T-helper 1 cell (primary cell): ENCODE measurements at regions not wholly inside any gene's neighbourhood (a gene's known extent, or its start where the extent isn't known, plus 50 kb on each side); places are given as distances from the start of the nearest gene placed in this dataset.
"Not testable (repeated sequence)": the region's sequence is repeated elsewhere in the genome, so short reads cannot be mapped to it uniquely, and the experiment has no call there.

Experiments
- DNase-seq, 5 donors: peaks; one replicate each; pipeline ENCODE4 v3.0.0-alpha.2; 2012 to 2020

DNA sequence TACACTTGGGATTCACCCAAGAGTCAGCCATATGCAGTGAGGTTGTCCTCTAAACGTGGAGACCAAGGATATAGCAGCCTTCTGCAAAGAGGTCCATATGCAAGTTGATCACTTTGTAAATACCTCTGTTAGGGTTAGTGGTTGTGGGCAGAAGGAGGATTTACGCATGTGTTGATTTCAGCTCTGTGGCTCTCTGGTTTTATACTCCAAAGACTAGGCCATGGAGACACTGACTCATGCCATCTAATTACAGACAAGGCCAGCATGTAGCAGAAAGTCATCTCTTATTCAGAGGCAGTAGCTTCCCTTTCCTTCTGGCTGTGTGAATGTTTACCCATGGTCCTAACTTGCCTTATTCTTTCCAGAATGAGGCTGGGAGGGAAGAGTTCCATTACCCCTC, 140.9 kb upstream of the GOLGA6L4 start:
- DNase-seq: not testable (repeated sequence)

DNA sequence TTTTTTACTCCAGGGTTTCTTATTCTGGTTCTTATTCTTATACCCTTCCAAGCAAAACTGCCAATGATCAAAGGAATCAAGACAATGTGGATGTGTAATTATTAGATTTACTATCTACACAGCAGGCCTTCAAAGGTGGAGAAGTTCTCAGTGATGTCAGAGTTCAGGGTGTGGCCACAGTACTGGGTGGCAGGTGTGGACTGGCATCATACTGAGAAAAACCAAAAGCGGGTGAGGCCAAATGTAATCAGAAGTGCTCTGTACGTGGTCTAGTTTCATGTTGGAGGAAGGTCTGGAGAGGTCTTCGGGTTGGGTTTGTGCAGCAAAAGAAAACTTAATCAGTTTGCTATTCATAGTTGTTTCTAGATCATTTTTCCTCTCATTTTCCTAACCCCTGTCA, 138.5 kb upstream of the GOLGA6L4 start:
- not testable (repeated sequence) for DNase-seq

DNA sequence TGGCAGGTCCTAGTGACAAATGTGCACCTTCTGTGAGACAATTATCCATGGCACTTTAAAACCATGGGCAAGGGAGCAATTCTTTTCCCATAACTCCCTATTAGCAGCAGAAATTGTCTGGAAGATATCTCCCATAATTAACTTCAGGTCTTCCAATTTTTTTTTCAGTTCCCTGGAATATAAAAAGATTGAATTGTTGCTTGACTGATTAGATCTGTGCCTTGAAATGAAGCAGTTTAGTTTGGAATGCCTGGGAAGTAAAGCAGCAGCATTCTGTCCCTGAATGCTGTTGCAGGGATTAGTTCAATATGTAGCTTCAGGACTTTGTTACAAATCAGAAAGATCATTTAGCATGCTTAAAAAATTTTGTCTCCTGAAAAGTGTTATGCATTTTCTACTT, 137.0 kb upstream of the GOLGA6L4 start:
- no peak for DNase-seq

DNA sequence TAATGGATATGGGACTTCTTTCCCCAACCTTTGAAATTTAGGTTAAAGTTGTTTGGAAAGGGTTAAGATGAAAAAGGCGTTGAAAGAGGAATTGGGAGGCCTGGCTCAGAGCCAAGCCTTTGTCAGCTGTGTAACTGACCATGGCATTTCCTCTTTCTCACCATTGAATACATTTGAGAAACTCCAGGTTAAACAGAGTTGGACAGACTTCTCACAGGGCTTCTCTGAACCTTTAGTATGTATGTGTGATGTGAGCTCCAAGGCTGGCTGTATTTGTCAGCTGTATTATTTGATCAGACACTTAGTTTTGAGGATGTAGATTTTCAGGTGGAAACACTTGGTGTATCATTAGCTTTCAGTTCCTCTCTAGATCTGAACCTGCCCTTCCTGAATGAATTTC, 136.4 kb upstream of the GOLGA6L4 start:
- no peak for DNase-seq

DNA sequence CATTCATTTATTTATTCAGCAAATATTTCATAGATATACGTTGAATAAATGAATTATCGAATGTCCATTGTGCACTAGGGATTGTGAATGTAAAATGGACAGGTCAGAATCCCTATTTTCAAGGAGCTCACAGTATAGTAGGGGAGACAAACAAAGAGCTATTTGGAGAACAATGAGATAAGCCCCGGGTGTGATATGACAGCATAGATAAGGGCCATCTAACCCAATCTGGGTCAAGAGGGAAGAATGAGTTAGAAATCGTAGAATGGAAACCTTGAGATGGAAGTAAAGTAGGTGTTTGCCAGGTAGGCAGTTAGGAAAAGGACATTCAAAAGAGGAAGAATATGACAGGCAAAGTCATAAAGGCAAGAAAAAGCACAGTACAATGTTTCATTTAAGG, 132.2 kb upstream of the GOLGA6L4 start:
- no peak for DNase-seq

DNA sequence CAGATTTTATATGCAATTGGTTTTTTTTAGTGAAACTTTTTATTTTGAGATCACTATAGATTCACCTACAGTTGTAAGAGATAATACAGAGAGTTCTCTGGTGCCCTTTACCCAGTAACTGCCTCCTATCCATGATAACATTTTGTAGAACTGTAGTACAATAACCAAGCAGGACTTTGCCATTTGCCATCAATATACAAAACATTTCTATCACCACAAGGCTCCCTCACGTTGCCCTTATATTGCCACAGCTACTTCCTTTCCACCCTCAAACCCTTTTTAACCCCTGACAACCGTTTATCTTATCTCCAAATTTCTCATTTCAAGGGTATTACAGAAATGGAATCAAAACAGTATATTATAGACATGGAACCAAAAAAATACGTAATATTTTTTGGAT, 130.7 kb upstream of the GOLGA6L4 start:
- no peak for DNase-seq

DNA sequence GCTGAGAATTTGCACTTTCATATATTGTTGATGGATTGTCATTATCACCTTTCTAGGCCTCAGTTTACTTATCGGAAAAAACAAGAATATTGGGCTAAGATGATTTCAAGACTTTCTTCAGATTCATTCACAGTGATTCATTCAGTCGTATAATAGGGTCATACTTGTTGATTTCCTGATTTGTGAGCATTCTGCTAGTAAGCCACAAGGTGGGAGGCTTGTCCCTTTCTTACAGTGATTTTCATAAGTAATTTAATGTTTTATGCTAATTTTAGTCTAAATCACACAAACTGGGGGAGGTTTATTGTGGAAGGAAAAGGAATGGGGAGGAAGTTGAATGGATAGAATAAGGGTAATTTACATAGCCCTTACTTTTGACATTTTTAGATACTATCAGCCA, 126.8 kb upstream of the GOLGA6L4 start:
- no peak for DNase-seq

DNA sequence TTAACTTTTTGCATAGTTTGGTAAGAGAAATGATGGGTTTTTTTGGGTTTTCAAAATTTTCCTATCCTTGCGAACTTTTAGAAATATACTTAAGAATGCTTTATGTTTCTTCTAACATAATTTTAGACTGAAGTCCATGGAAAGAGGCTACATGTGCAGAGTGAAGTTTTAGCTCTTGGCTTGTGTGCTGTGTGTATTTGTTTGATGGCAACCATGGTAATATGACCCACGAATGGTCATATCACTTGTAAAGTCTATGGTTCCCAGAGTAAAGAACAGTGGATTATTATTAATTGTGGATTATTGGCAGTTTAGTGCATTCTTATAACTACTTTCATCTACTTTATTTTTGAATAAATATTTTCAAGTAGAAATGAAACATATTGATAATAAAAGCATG, 124.0 kb upstream of the GOLGA6L4 start:
- no peak for DNase-seq

DNA sequence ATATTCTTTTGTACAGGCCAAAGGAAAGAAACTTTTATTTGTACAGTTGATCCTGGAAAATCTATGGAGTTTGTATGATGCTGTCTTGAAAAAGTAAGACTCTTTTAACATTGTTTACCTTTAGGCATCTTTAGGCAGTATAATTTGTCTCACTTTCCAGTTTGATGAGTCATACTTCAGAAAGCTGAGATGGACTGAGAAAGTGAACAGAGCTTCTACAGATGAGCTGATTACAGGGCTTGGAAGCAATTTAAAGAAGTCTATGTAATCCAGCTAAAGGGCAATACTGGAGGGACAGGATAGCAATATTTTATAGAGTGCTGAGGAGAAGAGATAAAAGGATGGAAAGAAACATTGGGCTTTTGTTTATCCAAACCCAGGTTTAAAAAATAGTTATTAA, 123.5 kb upstream of the GOLGA6L4 start:
- no peak for DNase-seq

DNA sequence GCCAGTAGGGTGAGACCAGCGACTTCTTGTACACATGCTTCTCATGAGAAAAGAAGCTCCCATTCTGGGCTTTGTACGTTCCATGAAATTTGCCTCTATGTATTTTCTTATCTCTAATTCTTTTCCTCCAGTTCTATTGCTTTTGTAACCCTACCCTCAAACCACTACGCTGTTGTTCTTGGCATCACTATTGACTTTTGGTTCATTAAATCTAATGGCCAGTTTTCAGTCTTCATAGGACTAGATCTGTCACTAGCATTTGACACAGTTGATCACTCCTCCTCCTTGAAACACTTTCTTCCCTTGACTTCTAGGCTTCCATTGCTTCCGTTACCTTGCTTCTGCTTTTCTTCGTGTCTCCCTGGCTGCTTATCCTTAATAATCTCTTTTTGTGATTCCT, 121.7 kb upstream of the GOLGA6L4 start:
- DNase-seq: no peak

DNA sequence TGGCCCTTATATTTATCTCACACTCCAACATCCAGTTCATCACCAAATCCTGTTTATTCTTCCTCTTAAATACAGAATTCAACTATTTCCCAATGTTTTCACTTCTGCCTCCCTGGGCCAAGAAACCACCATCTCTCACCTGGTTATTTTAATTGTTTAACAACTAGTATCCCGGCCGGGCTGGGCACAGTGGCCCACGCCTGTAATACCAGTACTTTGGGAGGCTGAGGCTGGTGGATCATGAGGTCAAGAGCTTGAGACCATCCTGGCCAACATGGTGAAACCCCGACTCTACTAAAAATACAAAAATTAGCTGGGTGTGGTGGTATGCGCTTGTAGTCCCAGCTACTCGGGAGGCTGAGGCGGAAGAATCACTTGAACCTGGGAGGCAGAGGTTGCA, 120.9 kb upstream of the GOLGA6L4 start:
- not testable (repeated sequence) for DNase-seq

DNA sequence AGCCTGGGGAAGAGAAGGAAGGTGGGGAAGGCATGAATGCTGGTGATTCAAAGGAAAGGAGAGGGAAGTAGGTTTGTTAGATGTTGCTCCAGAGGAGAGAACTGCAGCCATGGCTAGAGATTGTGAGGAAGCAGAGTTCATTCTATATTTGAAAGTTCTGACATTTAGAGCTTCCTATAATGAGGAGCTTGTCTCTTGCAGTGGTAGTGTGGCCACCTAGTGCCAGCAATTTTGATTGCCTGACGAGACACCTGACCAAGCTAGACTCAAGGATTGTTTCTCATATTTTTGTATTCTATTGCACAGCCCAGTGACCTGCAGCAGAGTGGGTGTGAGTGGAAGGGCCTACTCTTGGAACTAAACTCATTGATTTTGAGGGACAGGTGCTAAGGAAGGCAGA, 116.2 kb upstream of the GOLGA6L4 start:
- DNase-seq: not testable (repeated sequence)

DNA sequence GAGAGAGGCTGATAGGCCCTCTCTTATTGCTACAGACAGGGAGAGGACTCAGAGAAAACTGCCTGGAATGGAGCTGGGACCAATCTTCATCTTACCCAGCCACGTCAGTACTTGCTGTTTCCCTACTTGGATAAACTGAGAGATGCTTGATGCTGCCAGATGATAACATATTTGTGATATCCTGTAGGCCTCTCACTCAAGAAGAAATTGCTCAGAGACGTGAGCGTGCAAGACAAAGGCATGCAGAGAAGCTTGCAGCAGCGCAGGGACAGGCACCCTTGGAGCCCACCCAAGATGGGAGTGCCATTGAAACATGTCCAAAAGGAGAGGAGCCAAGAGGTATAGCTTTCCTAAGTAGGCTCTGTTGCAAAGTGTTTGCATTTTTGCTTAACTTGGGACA, 114.7 kb upstream of the GOLGA6L4 start:
- not testable (repeated sequence) for DNase-seq

DNA sequence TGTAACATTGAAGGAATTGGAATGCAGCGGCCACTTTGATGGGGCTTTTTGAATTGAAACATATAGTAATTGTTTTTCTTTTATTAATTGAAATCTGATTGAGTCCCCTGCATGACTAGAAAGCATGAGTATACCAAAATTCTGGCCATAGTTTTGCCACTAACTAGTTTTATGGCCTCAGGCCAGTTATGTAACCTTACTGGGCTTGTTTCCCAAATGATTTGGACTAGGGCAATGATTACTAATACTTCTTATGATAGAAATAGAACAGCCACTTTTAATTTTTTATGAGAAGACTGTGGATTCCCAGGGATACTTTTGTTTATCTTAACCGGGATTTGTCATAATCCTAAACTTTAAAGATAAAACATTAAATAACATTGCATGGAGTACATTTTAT, 106.9 kb upstream of the GOLGA6L4 start:
- DNase-seq: not testable (repeated sequence)

DNA sequence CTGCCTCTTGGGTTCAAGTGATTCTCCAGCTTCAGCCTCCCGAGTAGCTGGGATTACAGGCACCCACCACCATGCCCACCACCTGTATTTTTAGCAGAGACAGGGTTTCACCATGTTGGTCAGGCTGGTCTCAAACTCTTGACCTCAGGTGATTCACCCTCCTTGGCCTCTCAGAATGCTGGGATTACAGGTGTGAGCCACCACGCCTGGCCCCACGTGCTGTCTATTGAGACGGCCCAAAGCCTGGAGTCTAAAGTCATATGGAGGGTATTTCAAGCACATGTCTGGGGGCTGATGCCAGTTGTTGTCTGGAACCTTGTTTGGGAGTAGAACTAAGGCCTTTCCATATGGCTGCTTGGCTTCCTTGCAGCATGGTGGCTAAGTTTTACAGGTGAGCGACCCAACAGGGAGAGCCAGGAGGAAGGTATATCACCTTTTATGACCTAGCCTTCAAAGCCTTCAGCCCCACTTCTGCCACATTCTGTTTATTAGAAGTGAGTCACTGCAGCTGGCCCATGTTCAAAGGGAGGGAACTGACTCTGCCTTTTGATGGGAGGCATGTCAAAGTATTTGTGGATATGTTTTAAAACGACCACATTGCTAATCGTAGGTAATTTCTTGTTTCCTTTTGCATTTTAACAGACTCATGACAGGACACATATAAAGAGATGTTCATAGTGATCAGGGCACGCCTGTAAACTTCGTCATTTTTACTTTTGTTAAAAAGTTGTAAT, 105.3 kb upstream of the GOLGA6L4 start:
- DNase-seq: not testable (repeated sequence)

DNA sequence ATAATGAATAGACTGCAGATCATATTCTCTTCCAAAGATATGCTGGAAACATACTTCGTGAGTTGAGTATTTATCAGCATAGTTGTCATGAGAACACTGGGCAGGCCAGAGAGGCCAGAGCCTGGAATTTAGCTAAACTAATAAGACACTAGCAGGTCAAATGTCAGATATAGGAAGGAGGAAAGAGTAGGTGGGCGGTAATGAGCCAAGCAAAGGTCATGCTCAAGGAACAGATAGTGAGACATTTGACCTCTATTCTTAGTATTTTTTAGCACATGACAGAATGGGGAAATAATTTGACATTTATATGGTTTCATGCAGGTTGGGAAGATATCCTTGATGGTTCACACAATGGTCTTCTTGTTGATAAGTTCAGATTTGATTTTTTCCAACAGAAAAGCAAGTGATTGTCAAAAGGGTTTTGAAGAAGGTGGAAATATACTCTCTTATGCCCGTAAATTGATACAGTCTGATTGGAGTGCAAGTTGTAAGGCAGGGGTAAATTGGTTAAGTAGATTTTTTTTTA, 99.6 kb upstream of the GOLGA6L4 start:
- DNase-seq: not testable (repeated sequence)

DNA sequence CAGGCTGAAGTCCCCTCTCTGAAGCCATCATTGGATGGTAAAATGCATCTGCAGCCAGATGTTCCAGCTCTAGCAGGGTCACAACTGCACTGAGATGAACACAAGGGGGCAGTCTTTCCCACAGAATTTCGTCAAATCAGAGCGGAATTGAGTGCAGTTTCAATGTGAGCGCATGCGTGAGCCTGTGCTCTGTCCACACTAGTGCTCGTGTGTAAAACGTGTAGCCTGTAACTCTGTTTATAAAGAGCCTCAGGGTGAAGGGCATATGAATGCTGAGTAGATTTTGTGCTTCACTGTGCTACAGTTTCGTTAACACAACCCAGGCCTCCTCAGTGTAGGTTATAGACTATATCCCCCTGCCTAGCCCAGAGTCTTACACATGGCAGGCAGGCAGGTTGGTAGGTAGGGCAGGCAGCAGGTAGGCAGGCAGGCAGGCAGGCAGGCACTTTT, 92.7 kb upstream of the GOLGA6L4 start:
- peak; percentile 34 to 79 (median 59) for DNase-seq

DNA sequence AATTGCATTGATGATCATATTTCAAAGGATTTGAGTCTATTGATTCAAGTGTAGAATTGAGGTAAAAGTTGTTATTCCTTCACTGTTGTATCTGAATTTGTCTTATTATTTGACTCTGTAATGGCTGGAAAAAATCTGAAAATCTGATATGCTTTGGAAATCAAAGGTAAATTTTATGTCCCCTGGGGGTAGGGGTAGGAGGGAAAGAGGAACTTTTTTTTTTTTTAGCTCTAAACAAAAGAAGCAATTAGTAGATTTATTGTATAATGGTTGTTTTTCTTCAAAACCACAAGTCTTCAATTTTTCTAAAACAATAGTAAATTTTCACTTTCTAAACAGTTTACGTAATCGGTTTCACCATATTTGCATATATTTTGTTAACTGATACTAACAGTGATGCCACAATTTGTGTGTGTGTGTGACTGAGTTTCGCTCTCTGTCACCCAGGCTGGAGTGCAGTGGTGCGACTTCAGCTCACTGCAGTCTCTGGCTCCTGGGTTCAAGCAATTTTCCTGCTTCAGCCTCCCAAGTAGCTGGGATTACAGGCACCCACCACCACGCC, 91.7 kb upstream of the GOLGA6L4 start:
- no peak for DNase-seq

DNA sequence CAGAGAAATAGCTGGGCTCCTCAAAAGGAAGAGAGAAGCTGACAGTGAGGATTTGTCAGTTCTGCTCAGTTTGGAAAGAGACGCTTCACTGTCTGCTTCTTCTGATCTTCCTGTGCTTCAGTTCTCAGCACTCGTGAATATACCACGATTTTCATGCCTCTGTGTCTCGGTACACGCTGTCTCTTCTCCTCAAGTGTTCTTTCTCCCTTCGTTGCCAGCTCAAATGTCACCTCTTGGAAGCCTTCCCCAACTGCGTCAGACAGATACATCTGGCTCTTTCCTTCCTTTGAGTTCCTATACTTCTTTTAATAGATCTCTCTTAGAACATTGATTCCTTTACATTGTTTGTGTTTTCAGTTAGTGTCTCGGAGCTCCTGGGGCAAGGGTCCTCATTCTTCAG, 90.6 kb upstream of the GOLGA6L4 start:
- not testable (repeated sequence) for DNase-seq

DNA sequence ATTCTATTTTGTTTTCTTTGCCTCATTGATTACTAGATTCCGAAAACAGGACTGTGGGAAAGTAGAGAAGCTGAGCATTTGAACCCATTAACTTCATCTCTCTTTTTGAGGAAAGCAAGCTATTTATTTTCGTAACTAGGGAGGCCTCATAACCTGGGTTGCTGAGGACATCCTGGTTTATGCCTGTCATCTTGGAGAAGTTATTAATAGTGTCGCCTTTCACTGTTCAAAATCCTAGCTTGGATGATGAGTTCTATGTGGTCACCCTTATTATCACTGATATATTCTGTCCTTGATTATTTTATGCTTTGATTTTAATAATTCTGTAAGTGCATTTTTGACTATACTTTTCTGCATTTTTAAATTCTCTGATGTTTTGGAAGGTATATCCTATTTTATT, 89.3 kb upstream of the GOLGA6L4 start:
- DNase-seq: not testable (repeated sequence)

DNA sequence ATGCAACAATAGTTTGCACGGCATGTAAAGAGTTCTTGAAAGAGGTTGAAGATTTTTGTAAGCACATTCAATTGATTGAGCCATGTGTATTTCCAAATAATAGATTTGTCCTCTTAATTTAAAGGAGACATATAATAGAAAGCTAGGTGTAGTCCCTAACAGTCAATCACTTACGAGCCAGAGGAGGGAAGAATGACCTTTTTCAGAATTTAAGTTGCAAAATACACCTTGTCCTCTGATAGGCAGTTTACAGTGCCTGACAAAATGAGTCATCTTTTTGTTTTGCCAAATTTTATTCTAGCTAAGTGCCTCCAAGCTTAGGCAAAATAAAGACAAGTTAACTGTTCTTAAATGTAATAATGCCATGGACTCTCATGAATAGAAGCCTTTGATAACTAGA, 88.3 kb upstream of the GOLGA6L4 start:
- DNase-seq: not testable (repeated sequence)

DNA sequence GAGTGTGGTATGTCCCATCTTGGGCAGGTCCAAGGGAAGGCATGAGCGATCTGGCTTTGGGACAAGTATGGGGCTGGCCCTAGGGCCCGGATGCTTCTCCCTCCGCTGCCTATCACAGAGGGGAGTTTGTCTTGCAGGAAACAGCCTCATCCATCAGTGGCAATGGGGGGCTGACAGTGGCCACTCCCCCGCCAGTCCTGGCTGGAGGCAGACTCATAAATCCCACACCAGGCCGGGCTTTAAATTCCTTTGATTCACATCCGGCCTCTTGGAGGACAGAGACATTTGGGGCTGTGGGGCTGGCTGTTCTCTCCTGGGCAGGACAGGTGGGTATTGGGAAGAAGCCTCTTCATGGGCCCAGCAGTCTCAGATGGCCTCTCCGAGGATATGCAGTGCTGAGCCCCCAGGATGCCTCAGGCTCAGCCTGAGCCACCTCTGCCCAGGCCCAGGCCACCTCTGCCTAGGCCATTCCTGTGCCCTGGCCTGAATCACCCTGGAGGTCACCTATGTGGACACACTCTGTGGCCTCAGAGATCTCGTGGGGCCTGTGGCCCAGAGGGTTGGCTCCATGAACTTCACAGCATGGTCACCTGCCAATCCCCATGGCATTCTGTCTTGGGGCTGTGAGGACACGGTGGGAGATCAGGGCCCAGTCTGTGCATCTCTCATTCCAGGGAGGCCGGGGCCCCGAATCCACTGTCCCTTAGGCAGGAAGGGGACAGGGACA, 84.2 kb upstream of the GOLGA6L4 start:
- no peak for DNase-seq

DNA sequence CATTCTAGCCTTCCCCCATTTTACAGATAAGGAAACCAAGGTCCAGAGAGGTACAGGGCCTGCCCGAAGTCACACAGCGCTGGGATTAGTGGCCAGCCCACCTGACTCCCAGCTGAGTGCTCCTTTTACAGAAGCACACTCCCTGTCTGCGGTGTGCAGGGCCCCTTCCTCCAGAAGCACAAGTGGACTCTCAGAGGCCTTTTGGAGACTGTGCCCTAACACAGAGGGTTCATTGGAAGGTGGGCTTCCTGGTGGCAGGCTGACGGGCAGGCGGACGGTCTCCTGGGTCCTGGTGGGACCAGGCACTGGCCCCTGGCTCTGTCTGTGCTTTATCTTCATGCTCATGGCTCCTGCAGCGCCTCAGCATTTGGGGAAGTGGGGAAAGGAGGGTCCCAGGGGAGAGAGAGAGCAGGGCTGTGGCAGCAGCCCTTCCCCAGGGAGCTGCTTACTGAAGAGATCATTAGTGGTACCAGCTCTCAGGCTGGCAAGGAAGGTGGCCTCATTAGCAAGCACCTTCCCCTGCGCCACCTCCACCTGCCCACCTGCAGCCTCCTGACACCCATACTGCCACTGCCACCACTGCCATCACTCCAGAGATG, 83.1 kb upstream of the GOLGA6L4 start:
- DNase-seq: not testable (repeated sequence)
